ENCODE measurements at regions not wholly inside any gene's neighbourhood (a gene's known extent, or its start where the extent isn't known, plus 50 kb on each side); places are given as distances from the start of the nearest gene placed in this dataset.

DNA sequence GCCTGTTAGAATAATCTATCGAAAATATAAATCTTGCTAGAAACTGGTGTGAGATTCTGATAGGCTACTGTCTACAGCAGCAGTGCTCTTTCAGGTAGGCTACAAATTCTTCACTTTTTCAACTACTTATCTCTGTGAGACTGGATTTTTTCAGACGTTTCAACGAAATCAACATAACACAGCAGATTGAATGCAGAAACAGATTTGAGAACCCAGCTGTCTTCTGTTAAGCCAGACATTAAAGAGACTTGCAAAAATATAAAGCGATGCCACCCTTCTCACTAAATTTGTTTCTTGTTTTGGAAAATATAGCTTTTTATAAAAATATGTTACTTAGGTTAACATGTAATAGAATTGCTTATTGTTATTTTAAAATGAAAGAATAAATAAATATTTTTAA is 140.6 kb upstream of the PHACTR1 start:
- FAIRE-seq (no peak), DNase-seq (ENCODE audit: insufficient read length, low spot score) (no peak)

DNA sequence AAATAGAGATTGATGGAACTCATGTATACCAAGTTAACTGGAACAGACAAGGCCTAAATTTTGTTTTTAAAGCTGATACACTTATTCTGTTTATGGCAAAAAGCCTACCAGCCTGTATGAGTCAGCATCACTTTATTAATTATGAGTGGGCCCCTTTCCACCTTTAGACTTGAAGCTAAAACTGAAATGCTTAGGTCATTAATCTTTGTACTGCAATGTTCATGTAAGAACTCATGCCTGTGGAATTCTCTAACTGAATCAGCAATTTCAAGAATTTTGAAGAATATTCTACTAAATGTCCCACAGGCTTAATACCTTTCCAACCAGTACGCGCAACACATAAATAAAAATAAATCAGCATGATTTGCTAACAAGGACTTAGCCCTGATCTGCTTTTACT is 140.2 kb upstream of the PHACTR1 start:
- FAIRE-seq (no peak), DNase-seq (ENCODE audit: insufficient read length, low spot score) (no peak)

DNA sequence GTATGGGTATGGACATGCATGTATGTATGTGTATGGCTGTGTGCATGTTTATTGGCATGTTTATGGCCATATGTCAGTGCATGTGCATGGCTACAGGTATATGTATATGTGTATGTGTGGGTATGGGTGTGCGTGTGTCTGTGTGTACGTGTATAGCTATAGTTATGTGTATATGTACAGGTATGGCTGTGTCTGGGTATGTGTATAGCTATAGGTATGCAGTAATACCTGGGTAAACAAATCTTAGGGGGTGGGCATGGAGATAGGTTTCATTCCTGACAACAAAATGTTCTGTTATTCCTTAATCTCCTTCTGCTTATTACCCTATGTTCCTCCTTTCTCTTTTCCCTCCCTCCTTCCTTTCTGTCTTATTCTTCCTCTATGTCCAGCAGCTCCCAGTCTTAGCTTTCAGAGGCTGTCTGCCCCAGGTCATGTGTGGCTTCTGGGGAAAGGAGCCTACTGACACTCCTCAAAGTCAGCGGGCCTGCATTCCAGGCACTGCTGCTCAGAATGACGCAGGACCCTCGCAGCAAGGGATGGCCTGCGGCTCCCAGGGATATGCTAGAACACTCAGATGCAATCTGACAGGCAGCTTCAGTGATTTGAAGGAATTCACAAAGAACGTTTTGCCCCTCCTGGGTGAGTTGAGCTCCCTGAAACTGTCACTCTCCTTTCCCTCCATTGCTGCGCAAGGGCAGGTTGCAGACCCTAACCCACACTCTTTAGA is 139.3 kb upstream of the PHACTR1 start:
- DNase-seq (ENCODE audit: insufficient read length, low spot score) (no peak), FAIRE-seq (no peak)

DNA sequence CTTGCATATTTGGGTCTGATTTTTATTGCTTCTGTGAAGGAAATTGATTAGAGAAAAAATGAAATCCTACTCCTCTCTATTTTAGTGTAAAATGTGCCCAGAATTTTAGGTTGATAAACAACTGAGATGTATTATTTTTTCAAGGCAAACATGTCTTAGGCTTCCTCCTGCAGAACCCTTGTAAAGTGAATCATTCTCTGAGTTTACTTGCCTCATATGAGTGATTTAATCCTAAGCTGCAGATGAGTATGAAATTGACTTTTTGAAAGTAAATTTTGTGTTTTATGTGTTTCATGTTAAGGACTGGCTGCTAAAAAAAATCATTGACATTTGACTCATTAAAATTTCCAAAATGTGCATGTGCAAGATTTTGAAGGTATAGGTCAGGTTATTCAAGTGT is 138.5 kb upstream of the PHACTR1 start:
- FAIRE-seq = no peak

DNA sequence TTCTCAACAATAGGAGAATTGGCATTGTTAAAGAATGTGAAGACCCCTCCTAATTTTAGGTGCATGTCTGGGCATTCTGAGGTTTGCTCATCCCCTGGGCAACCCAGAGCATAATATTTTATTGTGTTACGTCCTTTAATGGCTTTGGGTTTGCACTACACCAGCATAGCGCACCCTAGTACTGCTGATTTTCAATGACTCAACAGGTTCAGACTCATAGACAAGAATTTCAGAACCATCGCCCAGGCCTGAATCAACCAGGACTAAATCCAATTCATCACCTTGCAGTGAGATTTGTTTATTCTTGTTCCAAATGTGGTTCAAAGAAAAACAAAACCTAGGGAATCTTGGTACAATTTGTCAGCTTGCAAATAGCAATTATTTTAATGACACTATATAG is 137.8 kb upstream of the PHACTR1 start:
- DNase-seq (ENCODE audit: insufficient read length, low spot score) = no peak
- FAIRE-seq = no peak

More for the DNA sequence above, 138.5 kb upstream of the PHACTR1 start:
- DNase-seq (ENCODE audit: insufficient read length, low spot score) = no peak

DNA sequence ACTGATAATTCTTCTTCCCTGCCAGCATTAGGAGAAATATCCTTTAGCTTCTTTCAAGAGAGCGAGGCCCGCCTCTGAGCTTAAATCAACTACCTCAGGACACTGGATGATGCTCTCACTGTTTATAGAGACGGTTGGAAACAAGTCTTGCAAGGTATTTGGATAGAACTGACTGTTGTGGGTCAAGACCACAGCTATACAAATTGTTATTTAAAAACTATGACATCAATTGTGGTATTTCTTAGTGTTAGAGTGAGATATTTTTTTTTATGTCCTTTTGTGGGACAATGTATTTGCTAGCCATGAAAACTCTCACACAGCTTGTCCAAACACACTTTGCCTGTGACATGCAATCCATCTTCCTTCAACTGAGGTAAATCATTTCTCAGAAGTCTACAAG is 136.3 kb upstream of the PHACTR1 start:
- no peak for DNase-seq (ENCODE audit: insufficient read length, low spot score)
- FAIRE-seq = no peak

DNA sequence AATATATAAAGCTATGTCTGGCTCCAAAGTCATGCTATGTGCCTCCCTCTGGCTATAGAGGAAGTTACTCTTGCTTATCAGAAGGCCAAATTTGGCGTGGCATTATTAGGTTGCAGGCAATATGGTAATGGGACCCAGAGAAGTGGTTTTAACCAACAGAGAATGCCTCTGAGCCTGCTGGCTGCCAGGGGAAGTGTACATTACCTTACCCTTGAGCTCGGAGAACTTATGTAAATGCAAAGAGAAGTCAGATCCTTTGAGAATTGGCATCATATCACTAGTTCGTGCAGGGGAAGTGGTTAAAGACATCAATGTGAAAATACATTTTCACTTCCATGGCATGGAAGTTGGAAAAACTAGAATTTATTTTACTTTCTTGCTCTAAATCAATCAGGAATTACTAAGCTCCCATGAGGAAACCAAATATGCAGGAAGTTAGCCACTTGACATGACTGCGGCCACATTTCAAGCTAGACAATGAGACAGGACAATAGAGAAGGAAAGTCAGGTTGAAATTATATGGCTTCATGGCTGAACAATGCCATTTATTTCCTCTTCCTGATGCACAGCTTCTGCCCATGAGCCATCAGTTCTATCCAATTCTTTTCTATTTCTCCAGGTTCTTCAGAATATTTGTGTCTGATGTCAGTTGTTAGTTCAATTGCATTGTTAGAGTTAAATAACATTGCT is 134.0 kb upstream of the PHACTR1 start:
- DNase-seq (ENCODE audit: insufficient read length, low spot score) (no peak), FAIRE-seq (peak; percentile 21)

DNA sequence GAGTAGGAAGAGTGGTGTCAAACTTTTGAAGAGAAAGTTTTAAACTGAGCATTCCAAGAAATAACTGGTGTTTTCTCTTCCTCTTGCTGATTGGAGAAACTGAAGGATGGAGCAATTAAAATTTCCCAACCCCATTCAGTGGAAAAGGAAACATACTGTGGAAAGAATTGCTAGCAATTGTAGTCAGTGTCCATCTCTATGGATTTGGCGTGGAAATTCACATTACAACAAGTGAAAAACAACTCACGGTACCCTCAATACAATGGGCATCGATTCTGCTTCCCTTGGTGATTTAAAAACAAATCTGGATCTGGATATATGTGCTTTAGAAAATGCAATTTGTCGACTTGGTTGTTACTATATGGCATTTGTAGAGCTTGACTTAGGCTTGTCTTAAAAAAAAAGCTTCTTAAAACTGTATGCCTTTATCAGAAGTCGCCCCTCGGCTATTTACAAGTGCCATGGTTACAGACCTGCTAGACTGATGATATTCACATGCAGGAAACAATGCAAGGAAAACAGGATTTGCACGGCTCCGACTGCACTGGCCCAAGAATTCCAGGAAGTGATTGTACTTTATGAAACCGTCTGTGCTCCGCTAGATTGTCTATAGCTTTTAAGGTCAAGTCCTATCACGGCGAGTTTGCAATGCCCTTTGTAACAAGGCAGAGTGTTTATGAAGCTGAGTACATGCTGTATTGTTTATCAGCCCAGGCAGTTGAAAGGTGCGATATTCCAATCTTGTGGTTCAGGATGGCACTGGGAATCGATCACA is 131.7 kb upstream of the PHACTR1 start:
- FAIRE-seq (no peak), DNase-seq (ENCODE audit: insufficient read length, low spot score) (no peak)

DNA sequence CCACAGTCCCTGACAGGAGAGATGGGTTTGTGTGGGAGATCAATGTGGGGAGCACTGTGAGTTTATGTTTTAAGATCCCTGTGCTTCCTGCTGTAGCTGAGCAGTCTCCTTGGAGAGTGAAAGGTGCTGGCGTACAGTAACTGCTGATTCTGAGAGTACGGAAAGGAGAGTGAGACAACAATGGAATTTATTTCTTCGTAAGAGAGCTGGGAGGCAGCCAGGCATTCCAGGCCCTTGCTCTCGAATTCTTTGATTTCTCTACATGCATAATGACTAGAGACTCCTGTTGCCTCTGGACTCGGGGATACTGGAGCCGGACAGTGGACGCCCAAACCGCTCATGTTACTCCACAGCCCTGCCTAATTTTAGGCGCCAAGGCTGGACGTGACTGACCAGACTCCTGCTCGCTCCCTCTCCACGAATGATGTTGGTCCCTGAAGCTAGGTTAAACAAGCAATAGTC is 131.0 kb upstream of the PHACTR1 start:
- DNase-seq (ENCODE audit: insufficient read length, low spot score) (no peak), FAIRE-seq (no peak)

DNA sequence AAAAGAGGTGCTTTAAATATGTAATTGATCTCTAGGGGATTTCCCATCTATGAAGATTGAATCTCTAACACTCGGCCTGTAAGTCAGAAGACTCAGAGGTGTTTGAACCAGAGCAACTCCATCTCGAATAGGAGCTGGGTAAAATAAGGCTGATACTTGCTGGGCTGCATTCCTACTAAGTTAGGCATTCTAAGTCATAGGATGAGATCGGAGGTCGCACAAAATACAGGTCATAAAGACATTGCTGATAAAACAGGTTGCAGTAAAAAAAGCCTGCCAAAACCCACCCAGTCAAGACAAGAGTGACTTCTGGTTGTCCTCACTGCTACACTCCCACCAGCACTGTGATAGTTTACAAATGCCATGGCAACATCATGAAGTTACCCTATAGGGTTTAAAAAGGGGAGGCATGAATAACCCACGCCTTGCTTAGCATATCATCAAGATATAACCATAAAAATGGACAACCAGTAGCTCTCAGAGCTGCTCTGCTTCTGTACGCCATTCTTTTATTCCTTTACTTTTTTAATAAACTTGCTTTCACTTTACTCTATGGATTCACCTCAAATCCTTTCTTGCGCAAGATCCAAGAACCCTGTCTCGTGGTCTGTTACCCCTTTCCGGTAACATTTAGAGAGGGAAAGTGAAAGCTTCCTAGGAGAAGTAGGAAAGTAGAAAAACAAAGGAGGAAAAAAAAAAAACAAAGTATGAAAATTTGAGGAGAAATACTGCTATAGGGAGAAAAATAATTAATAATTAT is 129.7 kb upstream of the PHACTR1 start:
- DNase-seq (ENCODE audit: insufficient read length, low spot score) (no peak), FAIRE-seq (no peak)

DNA sequence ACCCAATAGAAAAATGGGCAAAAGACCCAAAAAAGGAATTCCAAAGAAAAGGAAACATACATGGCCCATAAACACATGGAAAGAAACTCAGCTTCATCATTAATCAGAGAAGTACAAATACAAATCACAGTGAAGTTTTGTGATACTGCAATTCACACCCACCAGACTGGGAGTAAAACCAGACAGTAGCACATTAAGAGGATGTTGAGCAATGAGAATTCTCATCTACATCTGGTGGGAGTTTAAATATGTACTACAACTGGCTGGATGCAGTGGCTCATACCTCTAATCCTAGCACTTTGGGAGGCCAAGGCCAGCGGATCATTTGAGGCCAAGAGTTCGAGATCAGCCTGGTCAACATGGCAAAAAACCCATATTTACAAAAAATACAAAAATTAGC is 125.7 kb upstream of the PHACTR1 start:
- DNase-seq (ENCODE audit: insufficient read length, low spot score) (no peak), FAIRE-seq (no peak)

DNA sequence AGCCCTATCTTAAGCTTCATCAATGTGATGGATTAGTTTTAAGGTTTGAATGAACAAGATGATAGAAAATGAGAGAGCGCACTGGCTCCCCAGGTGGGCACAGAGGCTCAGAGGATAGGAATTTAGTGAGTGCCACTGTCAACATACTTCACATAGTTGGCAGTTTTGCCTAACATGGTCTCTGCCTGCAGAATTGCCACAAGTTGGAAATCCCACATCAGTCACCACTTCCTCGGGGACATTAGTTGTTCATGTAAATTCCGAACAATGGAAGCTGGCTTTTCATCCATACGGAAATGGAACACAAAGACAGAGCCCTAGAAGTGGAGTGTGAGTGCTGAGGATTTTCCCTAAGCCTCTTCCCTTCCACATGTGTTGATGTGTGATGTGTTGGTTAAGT is 123.9 kb upstream of the PHACTR1 start:
- FAIRE-seq (no peak), DNase-seq (ENCODE audit: insufficient read length, low spot score) (no peak)

DNA sequence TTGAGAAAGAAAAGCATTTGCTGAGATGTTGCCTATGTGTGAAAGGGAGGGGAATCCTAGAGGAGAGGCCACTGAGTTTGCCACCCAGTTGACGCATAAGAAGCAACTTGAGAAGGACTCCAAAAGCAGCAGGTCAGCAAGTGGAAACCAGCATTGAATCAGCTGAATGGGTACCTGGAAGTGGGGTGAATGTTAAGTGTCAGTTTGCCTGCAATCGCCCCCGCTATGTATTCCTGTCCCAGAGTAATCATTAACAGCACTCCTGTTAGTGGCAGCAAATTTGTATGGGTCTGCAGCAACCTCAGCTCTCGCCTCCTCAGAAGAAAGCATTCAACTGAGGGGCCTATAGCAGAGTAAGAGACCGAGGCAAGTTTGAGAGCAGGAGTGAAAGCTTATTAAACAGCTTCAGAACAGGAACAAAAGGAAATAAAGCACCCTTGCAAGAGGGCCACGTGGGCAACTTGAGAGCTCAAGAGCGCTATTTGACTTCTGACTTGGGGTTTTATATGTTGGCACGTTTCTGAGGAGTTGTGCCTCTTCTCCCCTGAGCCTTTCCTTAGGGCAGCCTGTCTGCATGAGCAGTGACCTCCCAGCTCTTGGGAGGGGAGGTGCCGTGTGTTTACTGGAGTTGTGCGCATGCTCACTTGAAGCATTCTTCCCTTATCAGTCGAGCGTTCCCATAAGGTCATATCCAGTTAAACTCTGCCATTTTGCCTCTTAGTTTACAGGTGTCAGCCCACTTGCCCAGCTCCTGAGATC is 122.6 kb upstream of the PHACTR1 start:
- DNase-seq (ENCODE audit: insufficient read length, low spot score) = no peak
- FAIRE-seq = peak; percentile 81

DNA sequence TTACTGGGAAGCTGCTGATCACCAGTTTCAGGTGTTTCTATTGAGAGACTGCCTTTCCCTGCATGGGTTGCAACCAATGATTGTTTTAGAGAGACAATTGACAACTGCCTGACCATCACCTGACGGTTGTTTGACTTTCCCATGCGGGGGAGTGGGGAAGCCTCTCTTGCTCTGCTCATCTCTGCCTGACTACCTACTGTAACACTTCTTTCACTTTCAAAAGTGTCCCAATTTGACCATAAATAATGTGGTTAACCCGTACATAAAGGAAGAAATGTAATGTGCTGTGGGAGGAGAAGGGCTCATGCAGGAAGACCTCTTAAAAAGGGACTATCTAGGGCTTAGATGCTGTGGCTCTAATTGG is 122.1 kb upstream of the PHACTR1 start:
- FAIRE-seq (no peak), DNase-seq (ENCODE audit: insufficient read length, low spot score) (no peak)

DNA sequence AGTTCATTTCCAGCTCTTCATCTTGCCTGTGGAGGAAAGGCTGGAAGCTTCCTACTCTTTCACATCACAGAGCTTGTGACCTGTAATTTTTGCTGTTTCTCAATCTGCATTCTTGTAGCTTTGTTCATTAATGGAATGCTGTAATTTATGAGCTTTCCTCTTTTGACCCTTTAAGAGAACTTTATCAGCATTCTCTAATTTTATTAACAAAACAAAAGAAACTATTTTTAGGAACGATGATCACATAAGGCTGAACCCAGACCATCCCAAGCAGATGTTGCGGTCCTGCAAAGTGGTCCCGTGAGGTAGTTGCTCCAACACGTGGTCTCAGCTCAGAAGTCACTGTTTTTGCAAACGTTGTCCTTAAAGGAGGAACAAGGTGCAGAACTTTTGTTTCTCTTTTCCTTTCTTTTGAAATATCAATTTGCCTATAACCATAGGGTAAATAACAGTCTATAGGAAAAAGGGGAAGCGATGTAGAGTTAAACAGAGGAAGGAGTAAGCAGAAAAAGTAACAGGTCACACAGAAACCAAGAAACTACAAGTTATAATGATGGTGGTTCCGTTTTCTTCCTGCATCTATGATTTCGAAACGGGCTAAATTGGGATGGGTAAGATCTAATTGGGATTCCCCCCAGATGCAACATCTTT is 121.3 kb upstream of the PHACTR1 start:
- FAIRE-seq = peak; percentile 88
- no peak for DNase-seq (ENCODE audit: insufficient read length, low spot score)

DNA sequence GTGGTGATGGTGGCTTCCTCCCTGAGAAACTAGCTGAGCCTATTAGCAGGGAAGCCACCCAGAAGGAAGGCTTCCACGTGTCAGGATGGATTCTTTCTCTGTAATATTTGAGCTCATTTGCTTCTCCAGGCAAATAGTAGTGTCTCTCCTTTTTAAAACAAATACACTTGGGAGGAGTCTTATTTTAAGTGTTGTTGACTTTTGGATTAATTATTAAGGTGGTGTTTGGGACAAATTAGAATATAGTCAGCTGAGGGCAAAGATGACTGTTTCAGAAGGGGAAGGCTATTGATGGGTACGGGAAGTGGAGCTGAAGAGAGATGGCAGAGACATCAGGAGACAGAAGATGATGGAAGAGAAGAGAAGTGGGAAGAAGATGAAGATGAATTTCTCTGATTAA is 119.8 kb upstream of the PHACTR1 start:
- no peak for FAIRE-seq
- no peak for DNase-seq (ENCODE audit: insufficient read length, low spot score)

DNA sequence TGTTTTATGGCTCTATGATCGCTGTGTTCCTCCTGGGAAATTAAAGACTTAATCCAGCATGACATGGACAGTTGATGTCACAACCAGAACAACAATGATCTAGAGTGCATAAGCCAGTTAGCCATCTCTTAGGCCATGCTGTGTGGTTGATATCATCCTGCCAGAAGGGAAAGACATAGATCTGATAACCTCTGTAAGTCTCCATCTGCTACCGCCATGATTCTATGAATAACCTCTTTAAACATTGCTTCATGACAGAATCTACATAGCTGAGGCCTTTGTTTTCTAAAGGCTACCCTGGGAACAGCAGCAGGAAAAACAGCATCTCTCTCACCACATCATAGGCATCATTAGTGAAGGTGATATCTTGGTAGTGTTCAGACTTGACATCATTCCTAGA is 117.6 kb upstream of the PHACTR1 start:
- DNase-seq (ENCODE audit: insufficient read length, low spot score) = no peak

DNA sequence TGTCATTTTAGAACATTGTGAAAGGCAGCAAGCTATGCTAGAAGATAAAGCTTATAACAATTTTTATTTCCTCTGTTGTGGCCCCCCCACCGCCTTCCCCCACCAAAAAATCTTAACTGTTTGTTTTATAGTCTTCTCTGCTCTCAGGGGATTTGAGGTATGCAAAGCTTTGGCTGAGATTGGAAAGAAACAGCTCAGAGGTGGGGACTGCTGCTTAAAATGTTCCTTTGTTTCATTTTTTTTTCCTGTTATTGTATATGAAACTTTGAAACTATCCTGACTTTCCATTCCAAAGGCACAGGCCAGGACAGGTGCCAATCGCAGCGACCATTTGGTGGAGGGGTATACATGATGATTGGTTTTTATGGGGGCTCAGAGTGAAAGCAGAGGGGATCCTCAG is 114.7 kb upstream of the PHACTR1 start:
- FAIRE-seq (no peak), DNase-seq (ENCODE audit: insufficient read length, low spot score) (no peak)

More for the DNA sequence above, 117.6 kb upstream of the PHACTR1 start:
- FAIRE-seq = no peak

DNA sequence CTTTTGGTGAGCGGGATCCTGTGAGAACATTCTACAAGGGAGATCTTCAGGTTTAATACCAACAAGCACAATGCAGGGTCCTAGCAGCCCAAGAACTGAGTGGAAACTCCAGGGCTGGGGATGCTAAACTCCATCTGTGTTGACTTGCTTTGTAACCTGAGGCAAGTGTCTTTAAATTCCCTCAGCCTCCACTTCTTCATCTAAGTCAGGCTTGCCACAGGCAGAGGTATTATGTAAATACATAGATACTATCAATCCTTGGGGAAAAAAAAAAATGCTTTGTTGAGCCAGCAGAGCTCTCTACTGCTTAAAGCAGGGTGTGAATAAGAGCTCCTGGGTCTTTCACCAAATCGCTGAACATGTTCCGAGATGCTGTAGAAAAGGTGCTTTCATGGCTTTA is 114.2 kb upstream of the PHACTR1 start:
- FAIRE-seq (peak; percentile 68), DNase-seq (ENCODE audit: insufficient read length, low spot score) (no peak)
